ENCODE measurements at regions not wholly inside any gene's neighbourhood (a gene's known extent, or its start where the extent isn't known, plus 50 kb on each side); places are given as distances from the start of the nearest gene placed in this dataset.

- no peak for TF ChIP-seq CTCF (IDR thresholded peaks at IDR 0.05)
- TF ChIP-seq POLR2AphosphoS5 (IDR thresholded peaks at IDR 0.05) = no peak
These were observed 314.7 kb downstream of the PRR16 start for GRCh38 chr5:120778491-120779484.
